Adrenal gland (tissue), 9 donors: ENCODE measurements at regions not wholly inside any gene's neighbourhood (a gene's known extent, or its start where the extent isn't known, plus 50 kb on each side); places are given as distances from the start of the nearest gene placed in this dataset.
A peak's percentile ranks its signal among the peaks of the same experiment; 100 is the strongest.

Experiments used
- DNase-seq, 7 donors: peaks; one replicate each; pipeline ENCODE4 v3.0.0-alpha.2; 2019 to 2020
- H3K27ac ChIP-seq, 5 donors: fragments of 200-600 bp; sonication (generic) in 4 of 5; 1 replicate in 3 of 5; 2 replicates in 2 of 5; pipeline versions ENCODE4 v1.5.1 to v1.8.0; 2016 to 2020; ENCODE audit warnings: mild to moderate bottlenecking in 1 of 5
- H3K27me3 ChIP-seq: fragments of 200-600 bp; 2 replicates; pipeline ENCODE4 v1.8.0; 2021
- H3K36me3 ChIP-seq, 2 donors: fragments of 200-600 bp; replicated peaks in 1 of 2; 1 replicate in 1 of 2; 2 replicates in 1 of 2; pipeline versions ENCODE4 v1.5.1 to v1.8.0; 2018 to 2022
- H3K4me1 ChIP-seq, 2 donors: fragments of 200-600 bp; replicated peaks in 1 of 2; 1 replicate in 1 of 2; 2 replicates in 1 of 2; pipeline versions ENCODE4 v1.5.1 to v1.8.0; 2018 to 2021
- H3K4me3 ChIP-seq, 4 donors: fragments of 200-600 bp; sonication (generic) in 3 of 4; one replicate each; pipeline ENCODE4 v1.5.1; 2016 to 2018
- H3K9me3 ChIP-seq, 3 donors: fragments of 200-600 bp; sonication (generic) in 1 of 3; replicated peaks in 1 of 3; 1 replicate in 2 of 3; 2 replicates in 1 of 3; pipeline versions ENCODE4 v1.5.1 to v1.8.0; 2016 to 2021
- POLR2A ChIP-seq, 2 donors: fragments of 450-650 bp; IDR thresholded peaks; one replicate each; pipeline ENCODE4 v1.6.1; 2017; ENCODE audit warnings: antibody characterized with exemption in 2 of 2, mild to moderate bottlenecking in 2 of 2, moderate library complexity in 1 of 2
- WGBS, 4 donors: extraction: QIAGEN DNeasy Blood & Tissue Kit in 2 of 4; methylation state at CpG; one replicate each; pipeline versions ENCODE4 v1.1.5 to v1.1.7; 2013 to 2017; 5-methylcytosine and 5-hydroxymethylcytosine counted together
- intact Hi-C, 2 donors: fragments of 100-400 bp; cut with DNase I; formaldehyde crosslinking; loops; one replicate each; pipeline versions ENCODE4 v1.14.1 to v1.15.0; 2022 to 2023
- TF ChIP-seq, protein P1 (sequence below), 6 experiments: fragments of 450-650 bp in 4 of 6; fragments of 200-600 bp in 2 of 6; sonication (generic) in 1 of 6; IDR thresholded peaks; 1 replicate in 5 of 6; 2 replicates in 1 of 6; pipeline versions ENCODE4 v1.5.1 to v1.8.0; 2016 to 2021; ENCODE audit warnings: antibody characterized with exemption in 6 of 6, mild to moderate bottlenecking in 2 of 6, moderate library complexity in 1 of 6
- donor health status: healthy with polysubstance abuse.
- donor health status: Bipolar disorder and iron deficiency.
- donor health status: DM: yes; HTN: yes; CAD: no.
- donor health status: DM: no; HTN: no; CAD: no.
- donor health status: DM: no; HTN: no; CAD: no.

DNA sequence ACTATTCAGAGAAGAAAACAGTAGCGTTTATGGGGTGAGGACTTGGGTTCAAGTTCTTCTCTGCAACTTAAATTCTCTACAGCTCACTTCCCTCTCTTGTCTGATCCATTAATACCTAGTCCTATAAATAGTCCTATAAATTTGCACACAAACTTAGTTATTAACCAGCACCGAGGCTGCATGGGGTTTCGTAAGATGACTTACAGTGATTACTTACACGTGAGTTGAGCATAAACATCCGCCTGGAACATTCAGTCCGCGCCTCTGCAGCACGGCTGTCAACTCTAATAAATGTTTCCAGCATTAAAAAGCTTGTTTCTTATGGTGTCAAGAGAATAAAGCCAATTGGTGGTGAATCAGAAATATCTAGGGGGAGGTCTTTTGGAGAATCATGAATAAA lies 103.0 kb upstream of the ENPP6 start:
- H3K9me3 ChIP-seq: no peaks in the 10 kb centered on the region
- intact Hi-C loops: no loop called here
- H3K4me1 ChIP-seq: no peaks in the 10 kb centered on the region
- DNase-seq: peak in 1 of 7 donors; percentile 50
- H3K36me3 ChIP-seq: no peaks in the 10 kb centered on the region
- no peaks in the 10 kb centered on the region for H3K27me3 ChIP-seq
- H3K4me3 ChIP-seq: no peak overlapping the region
- H3K27ac ChIP-seq: no peak overlapping the region
- WGBS, 4 donors: 76 to 92% (median 86%) methylated on average over 8 of the region's 8 CpGs
- TF ChIP-seq, protein P1, sequence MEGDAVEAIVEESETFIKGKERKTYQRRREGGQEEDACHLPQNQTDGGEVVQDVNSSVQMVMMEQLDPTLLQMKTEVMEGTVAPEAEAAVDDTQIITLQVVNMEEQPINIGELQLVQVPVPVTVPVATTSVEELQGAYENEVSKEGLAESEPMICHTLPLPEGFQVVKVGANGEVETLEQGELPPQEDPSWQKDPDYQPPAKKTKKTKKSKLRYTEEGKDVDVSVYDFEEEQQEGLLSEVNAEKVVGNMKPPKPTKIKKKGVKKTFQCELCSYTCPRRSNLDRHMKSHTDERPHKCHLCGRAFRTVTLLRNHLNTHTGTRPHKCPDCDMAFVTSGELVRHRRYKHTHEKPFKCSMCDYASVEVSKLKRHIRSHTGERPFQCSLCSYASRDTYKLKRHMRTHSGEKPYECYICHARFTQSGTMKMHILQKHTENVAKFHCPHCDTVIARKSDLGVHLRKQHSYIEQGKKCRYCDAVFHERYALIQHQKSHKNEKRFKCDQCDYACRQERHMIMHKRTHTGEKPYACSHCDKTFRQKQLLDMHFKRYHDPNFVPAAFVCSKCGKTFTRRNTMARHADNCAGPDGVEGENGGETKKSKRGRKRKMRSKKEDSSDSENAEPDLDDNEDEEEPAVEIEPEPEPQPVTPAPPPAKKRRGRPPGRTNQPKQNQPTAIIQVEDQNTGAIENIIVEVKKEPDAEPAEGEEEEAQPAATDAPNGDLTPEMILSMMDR (IDR thresholded peaks at IDR 0.05): no peak
- no peak for TF ChIP-seq POLR2A (IDR thresholded peaks at IDR 0.05)

DNA sequence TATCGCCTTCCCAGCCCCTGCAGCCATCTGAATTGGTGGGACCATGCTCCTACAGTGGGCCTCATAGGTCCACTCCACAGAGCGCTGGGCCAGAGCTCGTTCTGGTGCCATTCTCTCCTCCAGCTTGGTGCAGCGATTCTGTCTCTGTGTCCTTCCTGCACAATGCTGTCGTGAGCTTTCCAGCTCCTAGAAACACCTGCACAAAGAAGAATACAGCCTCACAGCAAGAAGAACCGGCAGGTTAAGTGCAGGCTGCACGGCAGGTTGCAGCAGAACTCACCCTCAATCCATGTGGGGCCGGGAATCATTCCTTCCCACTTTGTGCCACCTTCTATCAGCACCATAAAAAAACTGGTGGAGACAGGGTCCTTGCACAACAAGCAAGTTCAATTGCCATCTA lies 101.2 kb upstream of the ENPP6 start:
- Histone ChIP-seq H3K9me3 (no peaks in the 10 kb centered on the region), H3K27ac (no peak overlapping the region), H3K36me3 (no peaks in the 10 kb centered on the region), H3K4me3 (no peak overlapping the region), H3K27me3 (no peaks in the 10 kb centered on the region), H3K4me1 (no peaks in the 10 kb centered on the region)
- TF ChIP-seq, protein P1 (IDR thresholded peaks at IDR 0.05): no peak
- TF ChIP-seq POLR2A (IDR thresholded peaks at IDR 0.05): no peak
- intact Hi-C loops: no loop called here
- WGBS, 4 donors: 95 to 97% (median 97%) methylated on average over 7 to 8 of the region's 8 CpGs
- no peak for DNase-seq

DNA sequence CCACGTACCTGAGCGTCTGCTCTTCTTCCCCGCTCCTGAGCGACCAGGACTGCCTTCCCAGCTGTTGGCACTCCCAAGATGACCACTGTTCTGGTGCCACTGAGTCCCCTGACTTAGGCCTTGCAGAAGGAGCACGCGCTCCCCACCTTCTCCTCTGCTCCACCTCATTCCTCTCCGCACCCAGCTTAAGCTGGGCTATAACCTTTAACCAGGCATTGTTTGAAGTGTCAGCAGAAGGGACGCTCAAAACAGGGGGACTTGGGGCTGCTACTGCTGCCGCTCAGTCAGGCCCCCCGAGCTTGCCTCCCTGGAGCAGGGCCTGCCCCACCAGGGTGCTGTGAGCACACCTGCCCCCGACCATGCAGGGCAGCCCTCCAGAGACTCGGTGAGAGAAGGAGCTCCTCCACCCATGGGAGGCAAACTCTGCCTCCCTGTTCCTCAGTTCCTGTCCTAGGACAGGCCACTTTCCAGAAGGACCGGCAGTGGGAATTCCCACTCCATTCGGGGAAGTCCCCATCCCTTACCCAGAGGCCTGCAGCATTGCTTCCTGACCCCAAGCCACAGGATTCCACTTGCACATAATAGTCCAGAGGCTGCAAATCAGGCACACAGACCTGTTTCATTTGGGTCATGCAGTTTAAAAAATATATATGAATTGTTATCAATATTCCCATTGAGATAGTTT lies 99.7 kb upstream of the ENPP6 start:
- no peaks in the 10 kb centered on the region for H3K4me1 ChIP-seq
- 85 to 98% (median 89%) methylated on average over 11 to 14 of the region's 14 CpGs for WGBS, 4 donors
- H3K36me3 ChIP-seq: no peaks in the 10 kb centered on the region
- TF ChIP-seq POLR2A (IDR thresholded peaks at IDR 0.05): no peak
- TF ChIP-seq, protein P1 (IDR thresholded peaks at IDR 0.05): no peak
- H3K9me3 ChIP-seq: no peaks in the 10 kb centered on the region
- no peak overlapping the region for H3K4me3 ChIP-seq
- no peaks in the 10 kb centered on the region for H3K27me3 ChIP-seq
- intact Hi-C loops: no loop called here
- H3K27ac ChIP-seq: no peak overlapping the region
- no peak for DNase-seq

DNA sequence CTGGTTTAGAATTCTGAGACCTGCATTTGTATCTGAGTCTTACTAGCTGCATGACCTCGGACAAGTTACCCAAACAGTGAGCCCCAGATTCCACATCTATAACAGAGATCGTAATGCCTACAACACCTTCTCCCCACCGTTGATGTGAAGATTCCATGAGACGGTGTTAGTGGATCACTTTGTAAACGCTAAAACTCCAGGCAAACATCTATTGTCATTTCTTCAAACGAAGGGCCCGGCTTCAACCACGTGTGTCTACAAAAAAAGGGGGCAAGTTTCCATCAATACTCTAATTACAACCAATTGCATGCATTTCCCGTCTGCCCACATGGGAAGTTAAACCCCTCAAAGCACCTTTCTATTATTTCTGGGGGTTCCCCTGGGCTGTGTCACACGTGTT lies 99.1 kb upstream of the ENPP6 start:
- Histone ChIP-seq H3K4me3 (no peak overlapping the region), H3K9me3 (no peaks in the 10 kb centered on the region), H3K4me1 (no peaks in the 10 kb centered on the region), H3K36me3 (no peaks in the 10 kb centered on the region), H3K27ac (no peak overlapping the region), H3K27me3 (no peaks in the 10 kb centered on the region)
- DNase-seq: peak in 1 of 7 donors; percentile 18
- no peak for TF ChIP-seq POLR2A (IDR thresholded peaks at IDR 0.05)
- TF ChIP-seq, protein P1 (IDR thresholded peaks at IDR 0.05): no peak
- intact Hi-C loops: no loop called here
- WGBS, 4 donors: 91 to 95% (median 93%) methylated on average over 10 of the region's 10 CpGs
